HPDE6-E6E7 (cell line): ENCODE measurements at regions not wholly inside any gene's neighbourhood (a gene's known extent, or its start where the extent isn't known, plus 50 kb on each side); places are given as distances from the start of the nearest gene placed in this dataset.
A peak's percentile ranks its signal among the peaks of the same experiment; 100 is the strongest.

Source experiments
- DNase-seq: peaks from one replicate; pipeline ENCODE4 v3.0.0; 2011; ENCODE audit warnings: missing footprints; ENCODE audit errors: extremely low spot score

DNA sequence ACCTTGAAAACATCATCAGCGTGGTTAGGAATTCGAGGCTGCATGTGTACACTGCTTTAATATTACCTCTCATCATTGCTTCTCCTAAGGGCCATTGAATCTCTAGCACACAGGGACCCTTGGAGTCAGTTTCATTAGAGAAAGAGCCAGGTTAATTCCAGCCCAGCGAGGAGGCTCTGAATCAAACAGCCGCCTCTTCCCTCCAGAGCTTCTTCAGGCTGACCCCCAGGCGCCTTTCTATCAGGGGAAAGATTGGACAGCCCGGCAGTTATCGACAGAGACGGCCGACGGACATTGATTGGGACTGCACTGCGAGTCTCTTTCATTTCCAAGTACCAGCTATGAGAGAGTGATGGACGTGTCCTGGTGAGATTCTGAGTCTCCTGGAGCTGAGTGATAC, 159.2 kb downstream of the ANKRD60 start:
- no peak for DNase-seq

GRCh38 chr20:58065508-58066361, 162.7 kb downstream of the ANKRD60 start:
- peak; percentile 57 for DNase-seq

DNA sequence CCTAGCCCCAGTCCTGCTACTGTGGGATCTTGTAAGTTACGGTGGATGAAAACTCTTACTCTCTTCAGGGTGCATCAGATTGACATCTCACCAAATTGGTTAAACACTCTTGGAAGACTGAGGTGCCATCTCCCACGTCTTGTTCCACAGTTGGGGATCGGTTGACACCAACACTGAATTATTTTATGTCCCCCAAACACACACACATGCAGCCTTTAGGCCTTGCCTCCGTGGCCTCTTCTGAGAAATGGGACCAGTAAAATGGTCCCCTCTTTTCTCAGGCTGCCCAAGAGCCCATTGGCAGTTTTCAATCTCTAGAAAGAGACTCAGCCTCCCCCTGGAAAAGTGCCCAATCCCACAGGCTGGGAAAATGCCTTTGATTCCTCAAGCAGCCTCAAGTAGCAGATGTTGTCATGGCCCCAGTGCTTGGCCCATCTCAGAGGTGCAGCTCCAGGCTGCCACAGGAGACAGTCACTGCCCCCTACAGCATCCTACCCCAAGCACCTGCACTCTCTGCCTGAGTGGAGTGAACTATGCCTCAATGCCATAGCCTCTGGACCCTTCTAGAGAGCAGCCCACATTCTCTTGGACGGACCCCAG, 163.9 kb downstream of the ANKRD60 start:
- DNase-seq, result no peak

GRCh38 chr20:58059260-58059544, 169.3 kb downstream of the ANKRD60 start:
- DNase-seq, result no peak

GRCh38 chr20:58058421-58059259, 169.8 kb downstream of the ANKRD60 start:
- no peak for DNase-seq

- DNase-seq, result no peak
Measured at GRCh38 chr20:58056921-58057686, 171.3 kb downstream of the ANKRD60 start.

GRCh38 chr20:58056021-58056591, 172.3 kb downstream of the ANKRD60 start:
- DNase-seq, result no peak

DNA sequence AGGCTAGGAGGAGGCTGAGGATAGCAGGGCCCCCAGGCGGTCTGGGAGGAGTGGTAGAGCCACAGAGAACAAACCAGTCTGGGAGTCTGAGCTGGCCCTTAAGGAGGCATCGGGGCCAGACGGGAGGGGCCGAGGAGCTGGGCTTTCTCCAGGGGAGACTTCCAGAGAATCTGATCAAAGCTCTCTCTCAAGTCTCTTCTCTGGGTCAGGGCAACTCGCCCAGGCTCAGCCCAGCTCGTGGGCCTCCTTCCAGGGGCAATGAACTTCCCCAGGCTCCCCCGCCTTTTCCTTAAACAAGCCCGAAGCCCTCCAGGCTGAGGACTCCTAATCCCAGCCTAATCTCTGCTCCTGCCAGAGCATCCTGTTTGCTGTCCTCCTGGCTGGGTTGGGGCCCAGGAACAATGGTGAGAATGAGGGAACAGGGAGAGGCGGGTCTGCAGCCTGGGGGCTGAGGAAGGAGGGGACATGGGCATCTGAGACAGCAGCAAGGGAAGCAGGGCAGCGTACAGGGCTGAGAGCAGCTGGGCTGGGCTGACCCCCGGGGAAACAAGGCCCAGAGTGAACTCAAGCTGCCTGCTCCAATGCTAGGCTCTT, 173.6 kb downstream of the ANKRD60 start:
- no peak for DNase-seq

DNA sequence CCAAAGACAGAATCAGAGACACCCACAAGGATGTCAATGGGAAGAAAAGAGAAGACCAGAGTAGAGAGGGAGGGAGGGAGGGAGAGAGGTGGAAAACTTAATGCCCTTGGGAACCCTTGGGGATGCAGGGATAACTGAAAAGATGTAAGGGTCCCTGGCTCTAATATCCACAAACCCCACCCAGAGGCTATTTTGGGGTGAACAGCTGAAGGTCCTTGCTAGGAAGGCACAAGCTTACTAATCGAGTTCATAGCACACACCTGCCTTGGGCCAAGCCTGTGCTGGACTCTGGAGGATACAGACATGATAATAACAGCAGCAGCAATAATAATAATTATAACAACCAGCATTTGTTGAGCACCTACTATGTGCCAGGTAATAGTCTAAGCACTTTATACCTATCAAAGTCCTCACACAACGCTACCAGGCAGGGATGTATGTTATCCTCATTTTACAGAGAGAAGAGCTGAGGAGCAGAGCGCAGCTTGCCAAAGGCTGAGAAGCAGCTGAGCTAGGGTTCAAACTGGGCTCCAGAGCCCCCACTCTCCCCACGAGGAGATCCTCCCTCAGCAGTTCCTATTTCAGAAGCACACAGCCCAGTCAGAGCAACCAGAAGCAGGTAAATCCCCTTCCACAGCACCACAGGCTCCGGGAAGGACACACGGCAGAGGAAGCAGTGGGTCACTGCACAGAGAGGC, 174.2 kb downstream of the ANKRD60 start:
- no peak for DNase-seq

DNA sequence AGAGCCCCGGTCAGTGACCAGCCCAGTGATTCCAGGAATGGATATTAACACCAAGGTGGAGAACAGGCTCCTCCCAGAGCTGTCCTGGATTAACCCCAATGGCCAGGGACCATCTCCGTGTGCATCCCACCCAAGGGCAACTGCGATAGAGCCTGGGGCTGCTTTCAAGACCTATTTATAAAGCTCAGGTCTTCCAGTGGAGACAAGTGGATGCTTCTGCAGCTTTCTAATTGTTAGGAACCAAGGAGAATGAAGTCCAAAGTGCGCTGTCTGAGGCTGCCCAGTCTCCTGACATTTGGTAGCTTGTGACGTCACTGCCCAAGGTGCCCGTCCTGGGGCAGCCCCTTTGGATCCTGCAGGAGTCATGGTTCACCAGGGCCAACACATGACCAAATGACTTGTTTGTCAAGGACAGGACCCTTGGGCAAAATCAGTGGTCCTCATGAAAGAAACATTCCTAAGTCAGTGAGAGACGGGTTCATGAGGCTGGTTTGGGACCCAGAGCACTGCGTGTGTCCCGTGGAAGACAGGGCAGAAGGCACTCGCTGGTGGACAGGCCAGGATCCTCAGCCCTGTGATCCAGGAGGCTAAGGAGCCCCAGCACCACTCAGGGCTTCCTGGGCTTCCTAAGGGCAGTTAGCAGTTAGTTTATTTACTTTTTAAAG, 174.9 kb downstream of the ANKRD60 start:
- no peak for DNase-seq

DNA sequence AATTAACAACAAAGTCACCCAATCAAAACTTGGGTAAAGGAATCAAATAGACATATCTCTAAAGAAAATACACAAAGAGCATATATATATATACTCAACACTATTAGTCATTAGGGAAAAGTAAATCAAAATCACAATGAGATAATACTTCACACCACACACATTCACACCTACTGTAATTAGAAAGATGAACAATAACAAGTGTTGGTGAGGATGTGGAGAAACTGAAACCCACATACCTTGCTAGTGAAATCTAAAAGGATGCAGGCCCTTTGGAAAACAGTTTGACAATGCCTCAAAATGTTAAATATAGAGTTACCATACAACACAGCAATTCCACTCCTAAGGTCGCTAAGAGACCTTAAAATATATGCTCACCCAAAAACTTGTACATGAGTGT, 177.1 kb downstream of the ANKRD60 start:
- no peak for DNase-seq

DNA sequence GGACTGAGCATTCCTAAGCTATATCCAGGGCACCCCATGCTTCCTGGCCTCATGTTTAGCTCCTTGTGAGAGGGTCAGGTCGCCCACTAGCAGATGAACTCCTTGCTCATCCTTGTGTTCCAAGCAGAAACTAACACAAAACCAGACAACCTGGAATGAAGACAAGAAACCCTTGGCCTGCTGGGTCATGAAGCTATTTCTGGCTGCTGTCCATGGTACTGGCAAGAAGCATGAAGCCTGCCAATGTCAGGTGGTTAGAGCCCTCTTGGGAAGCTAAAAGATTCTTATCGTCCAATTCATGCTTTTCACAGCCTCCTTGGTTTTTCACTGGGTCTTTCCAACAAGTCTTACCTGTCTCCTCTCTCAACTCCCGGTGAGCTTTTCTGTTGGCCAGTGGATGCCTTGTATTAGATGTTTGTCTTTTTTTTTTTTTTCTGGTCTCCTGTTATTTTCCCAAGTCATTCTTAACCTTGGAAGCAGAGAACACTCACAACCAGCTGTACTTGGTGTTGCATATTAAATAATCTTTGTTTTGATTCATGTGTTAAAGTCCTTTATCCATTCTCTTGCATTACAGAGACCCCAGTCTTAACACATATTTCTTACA, 180.3 kb downstream of the ANKRD60 start:
- peak; percentile 67 for DNase-seq

DNA sequence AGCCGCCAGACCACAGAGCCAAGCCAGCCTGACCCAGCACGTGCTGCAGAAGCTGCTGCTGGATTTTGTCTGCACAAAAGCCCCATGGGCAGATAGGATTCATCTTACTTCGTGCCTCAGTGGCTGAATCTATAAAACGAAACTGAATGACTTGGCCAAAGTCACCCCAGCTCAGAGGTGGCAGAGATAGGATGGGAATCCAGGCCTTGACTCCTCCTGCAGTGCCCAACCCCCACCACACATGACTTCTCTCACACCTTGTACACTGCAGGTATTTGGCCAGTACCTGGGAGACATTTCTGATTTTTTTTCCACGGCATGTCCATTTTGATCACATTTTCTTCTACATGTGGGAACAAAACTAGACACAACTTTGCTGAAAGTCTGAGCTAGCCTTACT, 182.1 kb downstream of the ANKRD60 start:
- no peak for DNase-seq

DNA sequence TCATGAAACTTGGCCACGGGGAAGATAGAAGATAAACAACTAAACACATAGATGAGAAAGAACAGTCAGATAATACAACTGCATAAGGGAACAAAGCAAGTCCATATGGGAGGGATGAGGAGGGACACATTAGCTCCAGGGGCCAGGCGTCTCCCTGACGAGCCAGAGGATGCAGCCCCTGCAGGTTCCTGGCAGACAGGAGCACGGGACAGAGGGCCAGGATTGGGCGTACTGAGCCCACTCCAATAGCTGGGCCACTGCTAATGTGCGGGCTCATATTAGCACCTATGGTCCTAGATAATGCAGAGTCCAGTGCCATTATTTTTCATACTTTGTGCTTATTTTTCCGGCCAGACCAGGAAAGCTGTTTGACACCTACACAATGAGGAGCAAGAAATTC, 182.9 kb downstream of the ANKRD60 start:
- DNase-seq, result no peak

GRCh38 chr20:58044931-58045555, 183.4 kb downstream of the ANKRD60 start:
- DNase-seq, result no peak

DNA sequence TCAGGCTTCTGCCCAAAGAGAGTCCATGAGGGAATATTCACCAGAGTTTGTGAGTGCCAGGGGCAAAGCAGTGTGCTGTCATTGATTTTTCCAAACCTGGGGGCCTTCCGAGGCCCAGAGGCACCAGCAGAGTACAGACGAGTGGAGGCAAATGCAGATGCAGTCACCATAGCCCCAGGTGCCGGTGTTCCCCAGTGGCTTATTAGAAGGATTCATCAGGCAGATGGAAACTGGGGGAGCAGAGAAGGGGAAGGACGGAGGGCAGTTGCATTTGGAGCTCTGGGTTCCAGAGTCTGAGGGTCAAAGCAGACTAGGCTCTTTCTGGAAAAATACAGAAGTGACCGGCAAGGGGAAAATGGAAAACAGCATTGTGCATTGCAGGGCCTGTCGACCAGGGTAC, 184.2 kb downstream of the ANKRD60 start:
- no peak for DNase-seq

DNA sequence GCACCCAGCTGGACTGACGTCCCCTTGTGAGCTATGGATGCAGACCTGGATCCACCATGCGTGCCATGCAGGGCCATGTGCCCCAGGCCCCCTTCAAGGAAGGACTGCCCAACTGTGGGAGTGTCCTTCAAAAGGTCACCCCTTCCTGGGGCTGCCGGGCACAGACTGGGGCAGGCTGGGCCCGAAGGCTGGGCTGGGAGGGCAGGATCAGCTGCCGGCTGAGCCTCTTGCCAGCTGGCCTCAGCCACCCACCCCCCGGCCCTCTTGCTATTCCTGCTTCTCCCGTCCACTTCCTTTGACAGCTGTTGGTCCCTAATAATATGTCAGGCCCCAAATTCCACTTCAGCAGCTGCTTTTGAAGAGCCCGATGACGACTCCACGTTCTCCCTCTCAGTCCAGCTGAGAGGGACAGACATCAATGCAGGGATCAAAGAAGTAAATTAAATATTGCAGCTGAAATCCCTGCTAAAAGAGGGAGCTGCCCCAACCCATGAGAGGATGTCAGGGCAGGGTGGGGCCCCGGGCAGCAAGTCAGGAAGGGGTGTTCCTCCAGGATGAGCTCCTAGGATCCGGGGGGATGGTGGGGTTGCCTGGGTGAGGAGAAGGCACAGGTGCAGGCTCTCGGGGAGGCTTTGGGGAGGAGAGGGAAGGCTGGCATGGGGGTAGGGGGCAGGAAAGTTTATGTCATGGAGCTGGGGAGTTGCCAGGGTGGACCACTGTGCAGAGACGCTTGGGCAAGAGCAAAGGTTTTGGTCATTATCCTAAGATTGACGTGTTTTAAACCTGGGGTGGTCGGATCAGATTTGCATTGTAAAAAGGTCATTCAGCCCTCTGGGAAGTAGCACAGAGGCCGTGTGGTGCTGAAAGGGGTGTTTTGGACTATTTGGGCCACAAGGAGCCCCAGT, 185.0 kb downstream of the ANKRD60 start:
- no peak for DNase-seq

DNA sequence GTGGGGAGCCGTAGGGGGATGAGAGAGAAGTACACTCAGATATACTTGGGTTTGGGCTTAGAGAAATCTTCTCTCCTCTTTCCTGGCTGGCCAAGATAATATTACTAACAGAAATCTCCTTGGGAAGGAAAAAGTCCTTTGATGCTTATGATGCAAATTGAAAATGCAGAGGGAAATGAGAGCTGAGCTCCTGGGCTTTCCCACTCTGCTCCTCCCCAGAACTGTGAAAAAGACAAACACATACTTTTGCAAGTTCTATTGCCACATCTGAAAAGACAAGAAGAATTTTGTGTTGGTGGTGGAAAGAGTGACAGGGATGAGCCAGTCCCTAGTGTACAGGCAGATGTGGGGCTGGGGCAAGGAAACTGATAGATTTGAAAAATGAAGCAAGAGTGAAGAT, 185.9 kb downstream of the ANKRD60 start:
- no peak for DNase-seq
